ENCODE measurements at regions not wholly inside any gene's neighbourhood (a gene's known extent, or its start where the extent isn't known, plus 50 kb on each side); places are given as distances from the start of the nearest gene placed in this dataset.

DNA sequence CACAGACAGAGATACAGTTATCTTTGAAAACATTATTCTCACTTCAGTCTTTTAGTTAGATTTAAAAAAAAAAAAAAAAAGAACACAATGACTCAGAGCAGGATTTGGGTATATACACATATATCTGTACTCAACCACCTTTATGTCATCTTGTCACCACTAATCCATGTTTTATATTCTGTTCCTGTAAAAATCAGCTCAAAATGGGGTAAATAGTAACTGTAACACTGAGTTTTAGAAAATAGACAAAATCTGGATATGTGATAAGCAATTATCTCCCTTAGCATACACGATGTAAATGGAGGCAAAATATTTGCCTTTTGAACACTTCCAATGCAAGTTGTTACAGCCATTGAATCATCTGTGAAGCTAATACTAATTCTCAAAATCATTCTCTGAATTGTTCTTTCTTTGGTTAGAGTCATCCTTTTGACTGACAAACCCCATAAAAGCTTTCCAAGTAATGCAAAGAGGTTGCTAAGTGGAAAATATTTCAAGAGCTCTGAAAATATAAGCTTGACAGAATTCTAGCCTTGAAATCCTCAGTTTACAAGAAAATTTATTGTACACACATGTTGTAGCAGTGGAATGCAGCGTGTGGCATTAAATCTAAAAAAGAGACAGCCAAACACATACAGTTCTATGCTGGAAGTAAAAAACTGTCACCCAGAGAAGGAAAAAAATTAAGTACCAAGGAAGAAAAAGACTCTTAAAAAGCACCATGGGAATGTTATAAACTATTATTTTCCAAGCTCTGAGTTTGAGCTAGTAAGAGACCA lies 502.2 kb upstream of the PHF14 start:
- TF ChIP-seq GATA3 (IDR thresholded peaks at IDR 0.05; ENCODE audit: low read depth, low read length) (peak; percentile 4; the same call in 1 of the 2 replicates), GATA2 (IDR thresholded peaks at IDR 0.05; ENCODE audit: low read depth, low read length) (no peak)
